HCT116 (cell line): ENCODE measurements at regions not wholly inside any gene's neighbourhood (a gene's known extent, or its start where the extent isn't known, plus 50 kb on each side); places are given as distances from the start of the nearest gene placed in this dataset.
A peak's percentile ranks its signal among the peaks of the same experiment; 100 is the strongest.

Source experiments
- ATAC-seq: fragments of 200-7000 bp; cut with Tn5 transposase; 2 replicates; pipeline ENCODE4 v1.9.1; 2020; ENCODE audit warnings: mild to moderate bottlenecking, moderate library complexity
- BruUV-seq: library from RNA; stranded (reverse); fragments of 400-500 nt; replicated peaks from 2 replicates; lab custom pipeline; 2021; lab: Mats Ljungman, UMichigan
- CTCF ChIA-PET: fragments of 300-600 bp; sonication (Branson Sonifier 250); formaldehyde crosslinking; loops from one replicate; lab custom pipeline; 2021; ENCODE audit warnings: antibody characterized with exemption; lab: Charles Lee
- POLR2A ChIA-PET: fragments of 300-600, 350-600 bp; sonication (Branson Sonifier 250); formaldehyde crosslinking; loops from one replicate; lab custom pipeline; 2021; ENCODE audit warnings: antibody characterized with exemption; lab: Charles Lee
- RAD21 ChIA-PET, 2 experiments: fragments of 300-600 bp; sonication (Branson Sonifier 250); formaldehyde crosslinking; loops; one replicate each; lab custom pipeline; 2023; ENCODE audit warnings: low total read pairs in 2 of 2; ENCODE audit not compliant: uncharacterized antibody in 2 of 2, unreplicated experiment in 2 of 2, low non-redundant PET in 1 of 2; lab: Charles Lee
- DNase-seq: peaks from one replicate; pipeline ENCODE4 v3.0.0-alpha.2; 2010; ENCODE audit warnings: low read depth, low spot score
- H2AFZ ChIP-seq: fragments of 200-600 bp; shearing (Covaris generic), sonication (generic); 2 replicates; pipeline ENCODE4 v1.6.1; 2017; ENCODE audit warnings: low read depth, mixed run types, mixed read lengths, antibody characterized with exemption, low read length; ENCODE audit not compliant: poor library complexity, severe bottlenecking
- H3K27ac ChIP-seq: 2 replicates; pipeline ENCODE4 v1.5.1; 2012; ENCODE audit warnings: low read depth, low read length
- H3K27me3 ChIP-seq: fragments of 200-600 bp; sonication (generic); 2 replicates; pipeline ENCODE4 v1.6.1; 2016; ENCODE audit warnings: mixed run types, low read length, mixed read lengths; ENCODE audit not compliant: insufficient read depth
- H3K36me3 ChIP-seq, 2 experiments: fragments of 200-500 bp in 1 of 2; fragments of 200-600 bp in 1 of 2; sonication (Bioruptor generic) in 1 of 2; sonication (generic) in 1 of 2; 2 replicates each; pipeline versions ENCODE4 v1.5.1 to v1.6.1; 2014 to 2016; ENCODE audit warnings: low read length in 2 of 2, inconsistent platforms in 1 of 2, mixed read lengths in 1 of 2, mixed run types in 1 of 2; ENCODE audit not compliant: insufficient read depth in 2 of 2, control insufficient read depth in 1 of 2
- H3K4me1 ChIP-seq, 2 experiments: fragments of 200-600 bp in 1 of 2; sonication (generic) in 1 of 2; 2 replicates each; pipeline versions ENCODE4 v1.5.1 to v1.6.1; 2012 to 2017; ENCODE audit warnings: low read length in 2 of 2, inconsistent platforms in 1 of 2, mild to moderate bottlenecking in 1 of 2, mixed read lengths in 1 of 2, mixed run types in 1 of 2, moderate library complexity in 1 of 2; ENCODE audit not compliant: insufficient read depth in 2 of 2, control insufficient read depth in 1 of 2
- H3K4me2 ChIP-seq: fragments of 200-600 bp; sonication (generic); 2 replicates; pipeline ENCODE4 v1.6.1; 2017; ENCODE audit warnings: mixed run types, low read length, mixed read lengths
- H3K4me3 ChIP-seq, 2 experiments: fragments of 200-600 bp in 1 of 2; sonication (generic) in 1 of 2; replicated peaks in 1 of 2; 2 replicates each; pipeline ENCODE4 v1.5.1; 2011 to 2016; ENCODE audit warnings: low read length in 2 of 2, control low read depth in 1 of 2, low read depth in 1 of 2, mild to moderate bottlenecking in 1 of 2, mixed read lengths in 1 of 2, mixed run types in 1 of 2
- H3K79me2 ChIP-seq: fragments of 200-600 bp; sonication (generic); 2 replicates; pipeline ENCODE4 v1.6.1; 2017; ENCODE audit warnings: mild to moderate bottlenecking, mixed run types, low read length, moderate library complexity, mixed read lengths; ENCODE audit not compliant: insufficient read depth
- H3K9ac ChIP-seq: fragments of 200-600 bp; sonication (generic); 2 replicates; pipeline ENCODE4 v1.6.1; 2016; ENCODE audit warnings: low read length, mixed read lengths
- H3K9me2 ChIP-seq: fragments of 200-600 bp; sonication (generic), shearing (Covaris generic); 2 replicates; pipeline ENCODE4 v1.6.1; 2017; ENCODE audit warnings: mixed run types, mild to moderate bottlenecking, moderate library complexity; ENCODE audit not compliant: insufficient read depth
- H3K9me3 ChIP-seq, 2 experiments: fragments of 200-500 bp in 1 of 2; fragments of 200-600 bp in 1 of 2; sonication (Bioruptor generic) in 1 of 2; sonication (generic) in 1 of 2; 2 replicates each; pipeline ENCODE4 v1.6.1; 2014 to 2017; ENCODE audit warnings: low read length in 2 of 2, mixed read lengths in 2 of 2, inconsistent platforms in 1 of 2, low read depth in 1 of 2, mild to moderate bottlenecking in 1 of 2, mixed run types in 1 of 2, moderate library complexity in 1 of 2; ENCODE audit not compliant: control insufficient read depth in 1 of 2, insufficient read depth in 1 of 2
- H4K20me1 ChIP-seq: fragments of 200-600 bp; sonication (generic), shearing (Covaris generic); 2 replicates; pipeline ENCODE4 v1.6.1; 2017; ENCODE audit warnings: mixed run types, mild to moderate bottlenecking, moderate library complexity; ENCODE audit not compliant: insufficient read depth
- ATF3 ChIP-seq: IDR thresholded peaks from 2 replicates; pipeline ENCODE4 v1.6.1; 2012
- EGR1 ChIP-seq: IDR thresholded peaks from 2 replicates; pipeline ENCODE4 v1.6.1; 2012; ENCODE audit warnings: low read depth
- ELF1 ChIP-seq: IDR thresholded peaks from 2 replicates; pipeline ENCODE4 v1.6.1; 2012; ENCODE audit warnings: low read depth, borderline replicate concordance
- FOSL1 ChIP-seq: IDR thresholded peaks from 2 replicates; pipeline ENCODE4 v1.6.1; 2012; ENCODE audit warnings: low read depth
- MAX ChIP-seq: IDR thresholded peaks from 2 replicates; pipeline ENCODE4 v1.6.1; 2012
- POLR2A ChIP-seq: IDR thresholded peaks from 2 replicates; pipeline ENCODE4 v1.7.0; 2011; ENCODE audit warnings: borderline replicate concordance; ENCODE audit not compliant: insufficient read depth, insufficient read length; ENCODE audit errors: extremely low read depth
- POLR2AphosphoS5 ChIP-seq: IDR thresholded peaks from 2 replicates; pipeline ENCODE4 v1.6.1; 2011; ENCODE audit warnings: mild to moderate bottlenecking, low read depth, low read length, moderate library complexity
- RAD21 ChIP-seq: IDR thresholded peaks from 2 replicates; pipeline ENCODE4 v1.6.1; 2012; ENCODE audit warnings: low read depth, mild to moderate bottlenecking
- SIN3A ChIP-seq: IDR thresholded peaks from 2 replicates; pipeline ENCODE4 v1.6.1; 2012; ENCODE audit warnings: low read depth
- SP1 ChIP-seq: IDR thresholded peaks from 2 replicates; pipeline ENCODE4 v1.6.1; 2012; ENCODE audit warnings: low read depth
- SRF ChIP-seq: IDR thresholded peaks from 2 replicates; pipeline ENCODE4 v1.6.1; 2012; ENCODE audit warnings: low read depth
- YY1 ChIP-seq: IDR thresholded peaks from 2 replicates; pipeline ENCODE4 v1.6.1; 2011; ENCODE audit warnings: low read length, low read depth, moderate library complexity, mild to moderate bottlenecking; ENCODE audit not compliant: insufficient replicate concordance; ENCODE audit errors: extremely low read depth
- ZBTB33 ChIP-seq: IDR thresholded peaks from 2 replicates; pipeline ENCODE4 v1.6.1; 2011; ENCODE audit warnings: mild to moderate bottlenecking, low read length, moderate library complexity; ENCODE audit not compliant: insufficient replicate concordance; ENCODE audit errors: extremely low read depth
- ZFX ChIP-seq: fragments of 450-650 bp; IDR thresholded peaks from 2 replicates; pipeline ENCODE4 v1.6.1; 2017
- ZNF274 ChIP-seq: fragments of 200-500 bp; sonication (Bioruptor generic); IDR thresholded peaks from 2 replicates; pipeline ENCODE4 v1.6.1; 2014; ENCODE audit warnings: mild to moderate bottlenecking, low read depth, low read length, inconsistent platforms
- intact Hi-C: fragments of 100-400 bp; cut with micrococcal nuclease; formaldehyde crosslinking; loops from 2 replicates; pipeline ENCODE4 v1.10.0; 2022

- TF ChIP-seq ATF3 (no peak), ELF1 (peak; percentile 31; the same call in 1 of the 2 replicates), FOSL1 (peak; percentile 57)
These were observed 241.0 kb downstream of the ADGRG6 start (continued) for GRCh38 chr6:142542704-142543233.

GRCh38 chr6:142543606-142544005, 241.8 kb downstream of the ADGRG6 start:
- BruUV-seq = no TSS peak

More at GRCh38 chr6:142543606-142544005, 241.8 kb downstream of the ADGRG6 start:
- Histone ChIP-seq H3K9me2 (no peaks in the 10 kb centered on the region; the same call in 1 of the 2 replicates), H3K9me3 (no peaks in the 10 kb centered on the region), H4K20me1 (no peaks in the 10 kb centered on the region), H3K27ac (no peak overlapping the region), H3K4me1 (peaks cover 4 to 15% of the 10 kb centered on the region in 2 experiments; a peak in 3 of 4 replicates), H3K9ac (no peak overlapping the region), H2AFZ (peak overlapping the region; percentile 87), H3K4me2 (no peak overlapping the region), H3K79me2 (no peaks in the 10 kb centered on the region), H3K36me3 (no peaks in the 10 kb centered on the region), H3K27me3 (no peaks in the 10 kb centered on the region), H3K4me3 (no peak overlapping the region)
- DNase-seq = no peak
- no peak for TF ChIP-seq EGR1
- no peak for TF ChIP-seq SIN3A
- TF ChIP-seq YY1 = no peak
- no peak for TF ChIP-seq POLR2A
- no peak for TF ChIP-seq SRF
- no peak for TF ChIP-seq ZFX
- no peak for TF ChIP-seq ZNF274
- TF ChIP-seq ZBTB33 = no peak
- TF ChIP-seq SP1 = no peak
- no peak for TF ChIP-seq FOSL1
- no peak for TF ChIP-seq RAD21
- no peak for TF ChIP-seq MAX
- no peak for TF ChIP-seq POLR2AphosphoS5
- no peak for TF ChIP-seq ELF1
- no peak for TF ChIP-seq ATF3
- CTCF ChIA-PET = no interaction called here
- RAD21 ChIA-PET = no interaction called here
- POLR2A ChIA-PET = no interaction called here
- ATAC-seq = no peak
- intact Hi-C loops = no loop called here
